RCC 7860 (cell line): ENCODE measurements at regions not wholly inside any gene's neighbourhood (a gene's known extent, or its start where the extent isn't known, plus 50 kb on each side); places are given as distances from the start of the nearest gene placed in this dataset.

ENCODE experiments used
- DNase-seq: peaks from one replicate; pipeline ENCODE4 v3.0.0-alpha.2; 2015; ENCODE audit warnings: low spot score
- FAIRE-seq: peaks from 2 replicates; lab custom pipeline; 2012; peaks lifted over from hg19 to GRCh38; lab: Jason Lieb, UNC

GRCh38 chr3:99542767-99543518, 95.5 kb upstream of the COL8A1 start:
- FAIRE-seq (no peak), DNase-seq (peak; percentile 25)

GRCh38 chr3:99541181-99541580, 97.2 kb upstream of the COL8A1 start:
- DNase-seq (no peak), FAIRE-seq (no peak)

- DNase-seq: no peak
- no peak for FAIRE-seq
Observed at GRCh38 chr3:99537416-99537815, 101.0 kb upstream of the COL8A1 start.

- no peak for FAIRE-seq
- DNase-seq: no peak
Observed at GRCh38 chr3:99536555-99537314, 101.7 kb upstream of the COL8A1 start.

GRCh38 chr3:99534951-99535704, 103.3 kb upstream of the COL8A1 start:
- DNase-seq (no peak), FAIRE-seq (no peak)

GRCh38 chr3:99532246-99532645, 106.1 kb upstream of the COL8A1 start:
- FAIRE-seq (no peak), DNase-seq (peak; percentile 45)

- FAIRE-seq: no peak
- no peak for DNase-seq
Observed at GRCh38 chr3:99529265-99529664, 109.1 kb upstream of the COL8A1 start.

- no peak for DNase-seq
- no peak for FAIRE-seq
Observed at GRCh38 chr3:99526921-99527320, 111.5 kb upstream of the COL8A1 start.

- no peak for FAIRE-seq
- DNase-seq: no peak
Observed at GRCh38 chr3:99524559-99524958, 113.8 kb upstream of the COL8A1 start.

- FAIRE-seq (no peak), DNase-seq (no peak)
Observed at GRCh38 chr3:99523431-99524127, 114.8 kb upstream of the COL8A1 start.

- no peak for FAIRE-seq
- DNase-seq: no peak
Observed at GRCh38 chr3:99522147-99522546, 116.2 kb upstream of the COL8A1 start.

GRCh38 chr3:99521551-99521950, 116.8 kb upstream of the COL8A1 start:
- DNase-seq (no peak), FAIRE-seq (no peak)

- DNase-seq (no peak), FAIRE-seq (no peak)
Observed at GRCh38 chr3:99520513-99520912, 117.9 kb upstream of the COL8A1 start.

GRCh38 chr3:99516936-99517335, 121.5 kb upstream of the COL8A1 start:
- FAIRE-seq (no peak), DNase-seq (no peak)

- DNase-seq (no peak), FAIRE-seq (no peak)
Observed at GRCh38 chr3:99515891-99516290, 122.5 kb upstream of the COL8A1 start.

GRCh38 chr3:99509224-99509623, 129.2 kb upstream of the COL8A1 start:
- FAIRE-seq (no peak), DNase-seq (no peak)

GRCh38 chr3:99508191-99508590, 130.2 kb upstream of the COL8A1 start:
- FAIRE-seq: no peak
- no peak for DNase-seq

GRCh38 chr3:99505646-99506269, 132.6 kb upstream of the COL8A1 start:
- peak; percentile 92 for DNase-seq
- peak; percentile 95 for FAIRE-seq

- DNase-seq: peak; percentile 32
- FAIRE-seq: no peak
Observed at GRCh38 chr3:99505200-99505599, 133.2 kb upstream of the COL8A1 start.

GRCh38 chr3:99504258-99504657, 134.1 kb upstream of the COL8A1 start:
- DNase-seq (peak; percentile 31), FAIRE-seq (no peak)

- DNase-seq (no peak), FAIRE-seq (no peak)
Observed at GRCh38 chr3:99503350-99503749, 135.0 kb upstream of the COL8A1 start.
